ENCODE measurements at regions not wholly inside any gene's neighbourhood (a gene's known extent, or its start where the extent isn't known, plus 50 kb on each side); places are given as distances from the start of the nearest gene placed in this dataset.
A peak's percentile ranks its signal among the peaks of the same experiment; 100 is the strongest.

- ChIA-PET POLR2A (interaction anchor here (1.1 kb wide), 1 partner anchor 12 kb away, joined by 3 read pairs; no protein-coding TSS in a partner anchor), CTCF (interaction anchor here (0.6 kb wide), 1 partner anchor 600 kb away, joined by 4 read pairs; no protein-coding TSS in a partner anchor)
- Mint-ChIP-seq H3K27ac (ENCODE audit: low read depth, unreplicated experiment) (no peak overlapping the region), H3K4me3 (ENCODE audit: unreplicated experiment) (no peak overlapping the region), H3K4me1 (ENCODE audit: insufficient read depth, unreplicated experiment) (peaks cover 22% of the 10 kb centered on the region), H3K27me3 (ENCODE audit: insufficient read depth, unreplicated experiment) (no peaks in the 10 kb centered on the region), H3K36me3 (ENCODE audit: insufficient read depth, unreplicated experiment) (peaks cover 40% of the 10 kb centered on the region), H3K9me3 (ENCODE audit: unreplicated experiment) (no peaks in the 10 kb centered on the region)
- intact Hi-C loops (cut with micrococcal nuclease): no loop called here
- TF ChIP-seq CTCF (IDR thresholded peaks at IDR 0.05; ENCODE audit: unreplicated experiment): no peak
- DNase-seq (ENCODE audit: unreplicated experiment): no peak
- BruUV-seq (replicated peaks): no TSS peak
These were observed 233.0 kb upstream of the MKLN1 start for GRCh38 chr7:131094685-131095084.

GRCh38 chr7:131095346-131095745 lies 232.3 kb upstream of the MKLN1 start:
- no peak for TF ChIP-seq CTCF (IDR thresholded peaks at IDR 0.05; ENCODE audit: unreplicated experiment)
- ChIA-PET POLR2A (interaction anchor here (0.7 to 1.1 kb wide), 2 partner anchors 11 to 356 kb away, joined by 3 read pairs; no protein-coding TSS in a partner anchor), CTCF (interaction anchor here (0.6 kb wide), 2 partner anchors 10 to 599 kb away, joined by 3 to 4 read pairs; no protein-coding TSS in a partner anchor)
- BruUV-seq (replicated peaks): no TSS peak
- Mint-ChIP-seq H3K4me1 (ENCODE audit: insufficient read depth, unreplicated experiment) (peaks cover 22% of the 10 kb centered on the region), H3K27ac (ENCODE audit: low read depth, unreplicated experiment) (no peak overlapping the region), H3K36me3 (ENCODE audit: insufficient read depth, unreplicated experiment) (peaks cover 36% of the 10 kb centered on the region), H3K9me3 (ENCODE audit: unreplicated experiment) (no peaks in the 10 kb centered on the region), H3K27me3 (ENCODE audit: insufficient read depth, unreplicated experiment) (no peaks in the 10 kb centered on the region), H3K4me3 (ENCODE audit: unreplicated experiment) (no peak overlapping the region)
- peak; percentile 10 for DNase-seq (ENCODE audit: unreplicated experiment)
- intact Hi-C loops (cut with micrococcal nuclease): no loop called here

GRCh38 chr7:131096267-131096927 lies 231.3 kb upstream of the MKLN1 start:
- no peak for DNase-seq (ENCODE audit: unreplicated experiment)
- Mint-ChIP-seq H3K27ac (ENCODE audit: low read depth, unreplicated experiment) (no peak overlapping the region), H3K27me3 (ENCODE audit: insufficient read depth, unreplicated experiment) (no peaks in the 10 kb centered on the region), H3K4me1 (ENCODE audit: insufficient read depth, unreplicated experiment) (peaks cover 15% of the 10 kb centered on the region), H3K4me3 (ENCODE audit: unreplicated experiment) (no peak overlapping the region), H3K36me3 (ENCODE audit: insufficient read depth, unreplicated experiment) (peaks cover 39% of the 10 kb centered on the region), H3K9me3 (ENCODE audit: unreplicated experiment) (no peaks in the 10 kb centered on the region)
- ChIA-PET POLR2A (interaction anchor here (0.6 to 1.4 kb wide), 6 partner anchors 13 to 400 kb away, joined by 3 read pairs; no protein-coding TSS in a partner anchor), CTCF (interaction anchor here (0.6 to 1.0 kb wide), 2 partner anchors 9 to 258 kb away, joined by 4 to 6 read pairs; no protein-coding TSS in a partner anchor)
- intact Hi-C loops (cut with micrococcal nuclease): no loop called here
- TF ChIP-seq CTCF (IDR thresholded peaks at IDR 0.05; ENCODE audit: unreplicated experiment): no peak
- BruUV-seq (replicated peaks): no TSS peak

GRCh38 chr7:131097662-131098376 lies 229.9 kb upstream of the MKLN1 start:
- Mint-ChIP-seq H3K4me3 (ENCODE audit: unreplicated experiment) (no peak overlapping the region), H3K27ac (ENCODE audit: low read depth, unreplicated experiment) (no peak overlapping the region), H3K27me3 (ENCODE audit: insufficient read depth, unreplicated experiment) (no peaks in the 10 kb centered on the region), H3K9me3 (ENCODE audit: unreplicated experiment) (no peaks in the 10 kb centered on the region), H3K36me3 (ENCODE audit: insufficient read depth, unreplicated experiment) (peaks cover 45% of the 10 kb centered on the region), H3K4me1 (ENCODE audit: insufficient read depth, unreplicated experiment) (peaks cover 13% of the 10 kb centered on the region)
- ChIA-PET CTCF (interaction anchor here (0.5 to 0.7 kb wide), 3 partner anchors 17 to 207 kb away, joined by 4 to 5 read pairs (median 4); no protein-coding TSS in a partner anchor), POLR2A (interaction anchor here (1.1 to 1.4 kb wide), 2 partner anchors 22 to 86 kb away, joined by 3 read pairs; no protein-coding TSS in a partner anchor)
- no TSS peak for BruUV-seq (replicated peaks)
- no peak for TF ChIP-seq CTCF (IDR thresholded peaks at IDR 0.05; ENCODE audit: unreplicated experiment)
- intact Hi-C loops (cut with micrococcal nuclease): no loop called here
- DNase-seq (ENCODE audit: unreplicated experiment): no peak
